Stimulated activated CD4-positive, alpha-beta T cell treated with anti-CD3 and anti-CD28 coated beads, Interleukin-15, amount 100 ng/mL, for 1 hour (primary cell): ENCODE measurements at regions not wholly inside any gene's neighbourhood (a gene's known extent, or its start where the extent isn't known, plus 50 kb on each side); places are given as distances from the start of the nearest gene placed in this dataset.

Source experiments
- DNase-seq, 2 donors: peaks; one replicate each; pipeline ENCODE4 v3.0.0-alpha.2; 2020; ENCODE audit warnings: low read depth in 1 of 2, low spot score in 1 of 2

DNA sequence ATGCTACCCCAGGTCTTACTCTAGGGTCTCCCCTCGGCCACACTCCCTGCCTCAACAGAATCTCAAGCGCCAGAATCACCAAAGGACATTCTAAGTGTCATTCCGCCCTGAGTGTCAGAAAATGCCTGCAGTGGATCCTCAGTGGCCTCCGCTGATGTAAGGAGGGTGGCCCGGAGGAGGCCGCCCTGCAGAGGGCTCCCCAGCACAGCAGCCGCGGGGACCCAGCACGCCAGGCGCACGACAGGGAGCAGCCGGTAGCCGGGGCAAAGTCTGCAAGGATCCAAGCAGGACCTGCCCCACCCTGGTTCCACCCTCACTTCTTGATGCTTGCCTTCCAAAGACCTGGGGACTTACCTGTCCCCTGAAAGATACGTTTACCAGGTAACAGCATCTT, 54.2 kb upstream of the ID2 start:
- DNase-seq, result no peak

DNA sequence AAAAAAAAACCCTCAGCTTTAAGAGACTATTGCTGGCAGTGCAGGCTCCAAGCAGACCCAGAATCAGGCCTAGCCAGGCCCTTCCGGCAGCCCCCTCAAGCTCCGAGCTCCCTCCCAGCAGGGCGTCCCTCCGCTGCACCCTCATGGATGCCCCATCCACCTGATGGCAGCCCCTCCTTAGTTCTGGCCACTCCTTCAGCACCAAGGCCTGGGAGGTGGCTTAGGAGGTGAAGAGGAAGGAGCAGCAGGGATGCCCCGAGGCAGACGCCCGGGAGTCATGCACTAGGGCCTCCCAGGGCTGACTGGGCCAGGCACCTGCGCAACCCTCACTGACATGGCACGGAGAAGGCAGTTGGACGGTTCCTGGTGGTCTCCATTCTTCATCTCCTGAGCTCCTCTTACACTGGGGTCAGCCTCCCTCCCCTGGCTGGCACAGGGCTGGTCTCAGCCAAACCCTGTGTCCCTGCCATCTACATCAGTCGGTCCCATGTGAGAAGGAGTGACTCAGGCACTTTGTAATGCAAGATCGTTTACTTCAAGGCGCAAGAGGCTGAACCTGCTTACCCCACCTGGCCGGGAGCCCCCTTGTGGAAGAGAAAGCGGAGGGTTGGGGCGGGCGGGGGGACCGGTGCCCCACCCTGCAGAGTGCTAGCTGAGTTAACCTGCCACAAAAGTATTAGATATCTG, 53.5 kb upstream of the ID2 start:
- DNase-seq, result no peak

DNA sequence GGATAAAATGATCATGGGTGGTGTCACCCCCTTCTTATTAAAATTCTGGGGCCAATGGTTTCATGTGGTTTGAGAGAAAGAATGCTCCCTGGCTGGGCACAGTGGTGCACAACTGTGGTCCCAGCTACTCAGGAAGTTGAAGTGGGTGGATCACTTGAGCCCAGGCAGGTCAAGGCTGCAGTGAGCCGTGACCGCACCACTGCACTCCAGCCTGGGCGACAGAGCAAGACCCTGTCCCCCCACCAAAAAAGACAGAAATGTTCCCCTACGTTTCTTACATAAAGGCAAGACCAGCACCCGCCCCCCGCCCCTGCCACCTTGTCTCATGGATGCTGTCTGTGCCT, 53.0 kb upstream of the ID2 start:
- DNase-seq, result no peak

DNA sequence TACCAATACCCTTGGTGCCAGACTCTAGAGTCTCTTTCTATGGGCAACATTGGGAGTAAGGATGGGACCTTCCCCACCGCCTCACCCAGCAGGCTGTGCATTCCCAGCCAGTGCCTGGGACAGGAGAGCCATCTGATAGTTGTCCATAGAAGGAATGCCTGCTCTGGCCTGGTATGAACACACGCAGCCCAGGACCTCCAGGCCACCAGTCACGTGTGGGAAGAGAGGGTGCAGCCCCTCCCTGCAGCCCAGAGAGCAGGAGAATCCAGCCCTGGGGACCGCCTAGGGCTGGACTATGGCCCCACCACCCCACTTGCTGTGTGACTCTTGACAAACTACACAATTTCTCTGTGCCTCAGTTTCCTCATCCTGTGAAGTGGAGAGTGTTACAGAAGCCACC, 52.5 kb upstream of the ID2 start:
- no peak for DNase-seq

DNA sequence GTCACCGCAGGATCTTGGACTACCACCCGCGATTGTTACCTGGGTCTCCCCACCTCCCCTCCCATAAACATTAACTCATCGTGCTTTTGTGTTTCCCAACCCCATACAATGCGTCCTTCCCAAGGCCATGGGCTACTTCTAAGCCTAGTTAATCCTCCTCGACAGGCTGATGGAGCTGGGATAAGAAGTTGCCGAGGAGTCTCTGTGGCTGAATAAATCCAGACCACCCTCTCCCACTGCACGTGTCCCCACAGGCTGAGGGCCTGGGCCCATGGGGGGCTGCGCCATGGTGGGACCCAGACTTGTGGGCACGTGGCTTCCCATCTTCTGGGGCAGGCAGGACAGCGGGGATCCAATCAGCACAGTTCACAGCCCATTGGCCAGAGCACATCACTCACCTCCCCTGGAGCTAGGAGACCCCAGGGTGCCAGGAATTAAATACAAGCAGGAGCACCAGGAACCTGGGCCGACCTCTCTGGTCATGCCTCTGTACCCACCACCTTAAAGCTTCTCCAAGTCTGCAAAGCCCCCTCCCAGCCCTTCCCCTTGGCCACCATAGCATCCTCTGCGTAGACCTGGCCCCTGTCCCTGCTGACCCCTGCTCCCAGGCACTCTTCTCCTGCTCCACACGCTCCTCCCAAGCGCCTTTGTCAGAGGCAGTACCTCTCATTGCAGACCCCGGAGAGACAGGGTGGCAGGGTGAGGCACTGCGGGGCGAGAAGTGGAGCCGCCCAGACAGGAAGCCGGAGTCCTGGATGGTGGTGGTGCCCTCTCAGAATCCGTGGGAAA, 51.0 kb upstream of the ID2 start:
- DNase-seq, result no peak

DNA sequence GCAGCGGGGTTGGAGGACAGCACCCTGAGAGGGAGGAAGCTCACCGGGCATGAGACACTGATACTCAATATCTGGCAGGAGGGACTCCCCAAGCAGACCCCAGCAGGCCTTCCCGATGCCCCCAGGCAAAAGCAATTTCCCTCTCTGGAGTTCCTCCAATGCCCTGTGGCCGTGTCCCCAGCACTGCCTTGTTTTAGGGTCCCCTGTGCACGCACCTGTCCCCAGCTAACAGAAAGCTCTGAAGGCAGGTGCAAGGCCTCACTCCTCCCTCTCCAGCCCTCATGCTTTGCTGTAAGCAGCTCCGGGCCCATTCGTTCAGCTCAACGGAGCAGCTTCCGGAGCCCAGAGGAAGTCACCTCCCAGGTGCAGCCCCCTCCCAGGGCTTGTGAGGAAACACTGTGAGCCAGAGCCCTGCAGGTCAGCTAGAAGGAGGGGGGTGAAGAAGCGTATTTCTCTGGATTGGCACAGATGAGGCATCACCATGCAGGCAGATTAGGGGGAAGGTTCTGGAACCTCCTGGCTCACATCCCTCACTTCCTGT, 50.3 kb upstream of the ID2 start:
- DNase-seq, result no peak
